Uterus (tissue), 2 donors: ENCODE measurements at regions not wholly inside any gene's neighbourhood (a gene's known extent, or its start where the extent isn't known, plus 50 kb on each side); places are given as distances from the start of the nearest gene placed in this dataset.

Experiments used
- CTCF ChIP-seq, 4 experiments: fragments of 200-600 bp in 2 of 4; fragments of 450-650 bp in 2 of 4; sonication (generic) in 2 of 4; IDR thresholded peaks; one replicate each; pipeline ENCODE4 v1.5.1; 2016 to 2019; ENCODE audit warnings: antibody characterized with exemption in 4 of 4, mild to moderate bottlenecking in 2 of 4, moderate library complexity in 1 of 4
- POLR2A ChIP-seq, 2 donors: fragments of 450-650 bp; IDR thresholded peaks; one replicate each; pipeline ENCODE4 v1.6.1; 2016; ENCODE audit warnings: antibody characterized with exemption in 2 of 2, mild to moderate bottlenecking in 1 of 2, moderate library complexity in 1 of 2

GRCh38 chr6:98358173-98358572 is 476.2 kb upstream of the POU3F2 start:
- TF ChIP-seq CTCF (IDR thresholded peaks at IDR 0.05) (no peak), POLR2A (IDR thresholded peaks at IDR 0.05) (no peak)
